ENCODE measurements at regions not wholly inside any gene's neighbourhood (a gene's known extent, or its start where the extent isn't known, plus 50 kb on each side); places are given as distances from the start of the nearest gene placed in this dataset.

DNA sequence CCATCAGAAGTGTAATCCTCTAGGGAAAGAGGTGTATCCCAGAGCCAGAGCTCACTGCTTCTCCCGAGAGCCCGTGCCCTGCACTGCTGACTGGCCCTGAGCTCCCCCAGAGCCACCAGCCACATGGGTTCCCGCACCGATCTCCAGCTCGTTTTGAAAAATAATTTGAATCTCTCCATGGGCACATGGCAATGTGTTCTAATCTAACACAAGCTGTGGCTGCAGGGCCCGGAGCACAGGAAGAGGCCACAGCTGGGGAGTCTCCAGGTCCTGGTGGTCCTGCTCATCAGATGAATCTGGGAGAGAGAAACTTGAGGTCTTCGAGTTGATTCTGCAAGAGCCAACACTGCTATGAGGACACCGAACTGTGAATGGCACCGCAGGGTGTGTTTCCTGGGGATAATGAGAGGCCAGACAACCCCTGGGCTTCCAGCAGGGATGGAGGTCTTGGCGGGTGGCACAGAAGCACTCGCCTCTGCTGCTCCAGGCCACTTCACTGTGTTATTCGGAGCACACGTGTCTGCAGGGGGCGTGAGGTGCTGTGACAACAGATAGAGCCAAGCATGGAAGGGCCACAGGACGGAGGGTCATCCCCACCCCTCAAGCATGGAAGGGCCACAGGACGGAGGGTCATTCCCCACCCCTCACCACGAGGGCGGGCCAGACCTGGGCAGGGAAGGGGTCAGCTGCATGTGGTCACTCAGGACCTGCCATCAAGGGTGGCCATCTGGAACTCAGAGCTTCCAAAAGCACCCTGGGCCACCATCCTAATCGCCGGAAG is 196.8 kb downstream of the NDUFA10 start:
- TF ChIP-seq, protein P1, sequence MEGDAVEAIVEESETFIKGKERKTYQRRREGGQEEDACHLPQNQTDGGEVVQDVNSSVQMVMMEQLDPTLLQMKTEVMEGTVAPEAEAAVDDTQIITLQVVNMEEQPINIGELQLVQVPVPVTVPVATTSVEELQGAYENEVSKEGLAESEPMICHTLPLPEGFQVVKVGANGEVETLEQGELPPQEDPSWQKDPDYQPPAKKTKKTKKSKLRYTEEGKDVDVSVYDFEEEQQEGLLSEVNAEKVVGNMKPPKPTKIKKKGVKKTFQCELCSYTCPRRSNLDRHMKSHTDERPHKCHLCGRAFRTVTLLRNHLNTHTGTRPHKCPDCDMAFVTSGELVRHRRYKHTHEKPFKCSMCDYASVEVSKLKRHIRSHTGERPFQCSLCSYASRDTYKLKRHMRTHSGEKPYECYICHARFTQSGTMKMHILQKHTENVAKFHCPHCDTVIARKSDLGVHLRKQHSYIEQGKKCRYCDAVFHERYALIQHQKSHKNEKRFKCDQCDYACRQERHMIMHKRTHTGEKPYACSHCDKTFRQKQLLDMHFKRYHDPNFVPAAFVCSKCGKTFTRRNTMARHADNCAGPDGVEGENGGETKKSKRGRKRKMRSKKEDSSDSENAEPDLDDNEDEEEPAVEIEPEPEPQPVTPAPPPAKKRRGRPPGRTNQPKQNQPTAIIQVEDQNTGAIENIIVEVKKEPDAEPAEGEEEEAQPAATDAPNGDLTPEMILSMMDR (IDR thresholded peaks at IDR 0.05) = no peak
- no peak for TF ChIP-seq ZFX (IDR thresholded peaks at IDR 0.05; ENCODE audit: borderline replicate concordance)

Measured in 22Rv1 (cell line).